Fibroblast of lung (primary cell): ENCODE measurements at regions not wholly inside any gene's neighbourhood (a gene's known extent, or its start where the extent isn't known, plus 50 kb on each side); places are given as distances from the start of the nearest gene placed in this dataset.

ENCODE experiments used
- CTCF ChIP-seq, 2 donors: IDR thresholded peaks in 1 of 2; conservative IDR thresholded peaks in 1 of 2; 1 replicate in 1 of 2; 2 replicates in 1 of 2; pipeline ENCODE4 v1.5.1; 2011 to 2012; ENCODE audit warnings: low read length in 2 of 2, control low read depth in 1 of 2, inconsistent platforms in 1 of 2, low read depth in 1 of 2, mild to moderate bottlenecking in 1 of 2
- EZH2 ChIP-seq: IDR thresholded peaks from 2 replicates; pipeline ENCODE4 v1.5.1; 2012; ENCODE audit warnings: low read length, control low read depth, mild to moderate bottlenecking; ENCODE audit errors: missing control alignments

DNA sequence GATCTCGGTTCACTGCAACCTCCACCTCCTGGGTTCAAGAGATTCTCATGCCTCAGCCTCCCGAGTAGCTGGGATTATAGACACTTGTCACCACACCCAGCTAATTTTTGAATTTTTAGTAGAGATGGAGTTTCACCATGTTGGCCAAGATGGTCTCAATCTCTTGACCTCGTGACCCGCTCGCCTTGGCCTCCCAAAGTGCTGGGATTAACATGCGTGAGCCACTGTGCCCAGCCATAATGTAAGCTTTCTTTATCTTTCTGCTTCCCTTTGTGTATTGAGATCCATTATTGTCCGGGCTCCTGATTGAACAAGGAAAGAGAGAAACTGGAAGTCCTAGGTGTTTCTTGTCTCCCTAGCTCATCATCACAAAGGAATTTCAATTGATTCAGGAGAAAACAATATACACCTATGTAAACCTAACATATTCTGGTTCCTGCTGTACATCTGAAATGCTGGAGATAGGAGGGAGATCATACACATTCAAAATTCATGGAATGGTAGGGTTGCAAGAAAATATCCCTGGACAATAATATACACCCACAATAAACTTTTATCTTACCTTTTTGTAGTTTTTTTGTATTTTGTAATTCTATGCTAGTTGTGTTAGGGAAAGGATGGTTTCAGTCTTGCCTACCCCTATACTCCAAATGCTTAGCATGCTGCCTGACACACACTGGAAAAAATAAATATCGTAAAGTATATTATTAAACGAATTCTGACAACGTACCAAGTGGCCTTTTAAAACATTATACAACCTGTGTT is 194.4 kb upstream of the HS3ST1 start:
- no peak for TF ChIP-seq EZH2
- TF ChIP-seq CTCF (conservative IDR thresholded peaks at IDR 0.05 in 1 of 2, IDR thresholded peaks at IDR 0.05 in 1 of 2; ENCODE audit: low read depth in 1 of 2, low read length in 2 of 2), result no peak
